ENCODE measurements at regions not wholly inside any gene's neighbourhood (a gene's known extent, or its start where the extent isn't known, plus 50 kb on each side); places are given as distances from the start of the nearest gene placed in this dataset.

GRCh38 chr7:10104292-10104691 lies 869.4 kb upstream of the PHF14 start:
- Histone ChIP-seq H2BK5ac (ENCODE audit: low read depth, low read length, poor library complexity, severe bottlenecking) (no peak overlapping the region), H3K4ac (ENCODE audit: low read depth, low read length) (no peak overlapping the region), H3K27me3 (ENCODE audit: control insufficient read depth, insufficient read depth, low read length) (no peaks in the 10 kb centered on the region), H3K9me3 (ENCODE audit: control insufficient read depth, insufficient read depth, low read length) (peaks cover 11% of the 10 kb centered on the region; the same call in 1 of the 2 replicates), H2AK5ac (ENCODE audit: low read depth, low read length) (no peak overlapping the region), H2BK20ac (ENCODE audit: low read depth, low read length) (no peak overlapping the region), H3K4me1 (ENCODE audit: control insufficient read depth, insufficient read depth, low read length) (no peaks in the 10 kb centered on the region), H2AFZ (replicated peaks; ENCODE audit: low read length, poor library complexity) (no peak overlapping the region), H3K4me3 (ENCODE audit: insufficient read depth, low read depth, low read length) (no peak overlapping the region), H3K79me1 (ENCODE audit: low read depth in 1 of 2, low read length in 2 of 2) (no peaks in the 10 kb centered on the region), H3K9me1 (ENCODE audit: insufficient read depth, low read length) (no peaks in the 10 kb centered on the region), H4K8ac (ENCODE audit: low read depth in 2 of 2, low read length in 2 of 2) (no peak overlapping the region), H2AK9ac (replicated peaks; ENCODE audit: low read depth, low read length, poor library complexity) (no peak overlapping the region), H3K9ac (ENCODE audit: low read depth, low read length) (no peak overlapping the region), H3K27ac (ENCODE audit: insufficient read depth, low read length) (no peak overlapping the region), H3K4me2 (ENCODE audit: low read depth, low read length) (no peak overlapping the region), H2BK120ac (ENCODE audit: low read depth, low read length) (no peak overlapping the region), H3K14ac (replicated peaks; ENCODE audit: low read depth, low read length) (no peak overlapping the region), H3K56ac (ENCODE audit: extremely low read depth, insufficient read depth, low read length) (no peak overlapping the region), H4K5ac (ENCODE audit: low read depth, low read length) (no peak overlapping the region), H3K23ac (ENCODE audit: low read depth, low read length) (no peak overlapping the region), H4K20me1 (ENCODE audit: insufficient read depth, low read length) (no peaks in the 10 kb centered on the region), H3K18ac (ENCODE audit: low read depth, low read length) (no peak overlapping the region), H2BK15ac (ENCODE audit: low read depth, low read length) (no peak overlapping the region), H3K36me3 (ENCODE audit: control insufficient read depth, insufficient read depth, low read length) (no peaks in the 10 kb centered on the region), H4K91ac (ENCODE audit: insufficient read depth, low read depth, low read length) (no peak overlapping the region)
- DNase-seq (no peak), ATAC-seq (ENCODE audit: low read depth) (no peak)
- ChIA-PET CTCF (no interaction called here), POLR2A (ENCODE audit: unreplicated experiment) (no interaction called here)
- in situ Hi-C loops (cut with MboI; ENCODE audit: low sequenced_read_pairs) (no loop called here), dilution Hi-C loops (cut with HindIII; ENCODE audit: low sequenced_read_pairs, unreplicated experiment) (no loop called here), intact Hi-C loops (cut with micrococcal nuclease) (no loop called here)
- WGBS, 2 experiments (ENCODE audit: extremely low coverage in 2 of 2, insufficient read length in 1 of 2): no CpG with 5 or more reads among the region's 3 CpGs
- BruUV-seq (replicated peaks): no TSS peak
- TF ChIP-seq RFX5 (IDR thresholded peaks at IDR 0.05; ENCODE audit: low read depth, low read length): no peak

Measured in IMR-90 (cell line).